WTC11 (cell line): ENCODE measurements at regions not wholly inside any gene's neighbourhood (a gene's known extent, or its start where the extent isn't known, plus 50 kb on each side); places are given as distances from the start of the nearest gene placed in this dataset.
"Not testable (repeated sequence)": the region's sequence is repeated elsewhere in the genome, so short reads cannot be mapped to it uniquely, and the experiment has no call there.

Source experiments
- ATAC-seq: fragments of 200-7000 bp; cut with Tn5 transposase; 2 replicates; pipeline ENCODE4 v1.10.0; 2021; ENCODE audit warnings: mild to moderate bottlenecking, moderate library complexity
- CTCF ChIA-PET: fragments of 300-600 bp; sonication (Branson Sonifier 250); formaldehyde crosslinking; loops from one replicate; lab custom pipeline; 2021; ENCODE audit warnings: antibody characterized with exemption; lab: Charles Lee
- POLR2A ChIA-PET: fragments of 350-600 bp; sonication (Branson Sonifier 250); formaldehyde crosslinking; loops from one replicate; lab custom pipeline; 2021; ENCODE audit warnings: antibody characterized with exemption; lab: Charles Lee
- DNase-seq: peaks from one replicate; pipeline ENCODE4 v3.0.0; 2021; ENCODE audit warnings: low spot score
- H3K27ac Mint-ChIP-seq: 2 replicates; pipeline ENCODE4 v1.8.0; 2021; ENCODE audit warnings: mixed read lengths
- H3K27me3 Mint-ChIP-seq: 2 replicates; pipeline ENCODE4 v1.8.0; 2021; ENCODE audit warnings: low read depth, mild to moderate bottlenecking, moderate library complexity, mixed read lengths
- H3K36me3 Mint-ChIP-seq: 2 replicates; pipeline ENCODE4 v1.8.0; 2021; ENCODE audit warnings: mixed read lengths
- H3K4me1 Mint-ChIP-seq: 2 replicates; pipeline ENCODE4 v1.8.0; 2022; ENCODE audit warnings: mixed read lengths
- H3K4me3 Mint-ChIP-seq: 2 replicates; pipeline ENCODE4 v1.8.0; 2021; ENCODE audit warnings: mild to moderate bottlenecking, moderate library complexity, mixed read lengths
- H3K9me3 Mint-ChIP-seq: 2 replicates; pipeline ENCODE4 v1.8.0; 2021; ENCODE audit warnings: mixed read lengths
- AFF4 ChIP-seq: sonication (generic); formaldehyde crosslinking; IDR thresholded peaks from 2 replicates; pipeline ENCODE4 v1.8.1; 2023; ENCODE audit warnings: mild to moderate bottlenecking, missing genetic modification reagents, borderline replicate concordance
- AR ChIP-seq: fragments of 250-450 bp; sonication (Bioruptor Pico); IDR thresholded peaks from 2 replicates; pipeline ENCODE4 v1.9.0; 2021; ENCODE audit warnings: mild to moderate bottlenecking
- ATF2 ChIP-seq: sonication (generic); formaldehyde crosslinking; IDR thresholded peaks from 2 replicates; pipeline ENCODE4 v1.8.1; 2022; ENCODE audit warnings: low read depth, missing genetic modification reagents, borderline replicate concordance
- ATF3 ChIP-seq: sonication (generic); formaldehyde crosslinking; conservative IDR thresholded peaks from 2 replicates; pipeline ENCODE4 v1.8.1; 2022; ENCODE audit warnings: mild to moderate bottlenecking, missing genetic modification reagents
- CBFB ChIP-seq: sonication (generic); formaldehyde crosslinking; IDR thresholded peaks from 2 replicates; pipeline ENCODE4 v1.8.1; 2022; ENCODE audit warnings: mild to moderate bottlenecking, low read depth, missing genetic modification reagents
- CREM ChIP-seq: sonication (generic); formaldehyde crosslinking; IDR thresholded peaks from 2 replicates; pipeline ENCODE4 v1.8.1; 2022; ENCODE audit warnings: mild to moderate bottlenecking, missing genetic modification reagents, moderate library complexity
- CTCF ChIP-seq: fragments of 200-600 bp; IDR thresholded peaks from 2 replicates; pipeline ENCODE4 v1.8.0; 2022; ENCODE audit warnings: antibody characterized with exemption
- E2F4 ChIP-seq: sonication (generic); formaldehyde crosslinking; IDR thresholded peaks from 2 replicates; pipeline ENCODE4 v1.8.1; 2022; ENCODE audit warnings: low read depth, mild to moderate bottlenecking, moderate library complexity, missing genetic modification reagents, borderline replicate concordance
- ESRRA ChIP-seq: sonication (generic); formaldehyde crosslinking; IDR thresholded peaks from 2 replicates; pipeline ENCODE4 v1.8.1; 2022; ENCODE audit warnings: mild to moderate bottlenecking, missing genetic modification reagents, borderline replicate concordance
- GRHL2 ChIP-seq: fragments of 250-450 bp; sonication (Bioruptor Pico); IDR thresholded peaks from 2 replicates; pipeline ENCODE4 v1.8.0; 2022; ENCODE audit warnings: mild to moderate bottlenecking, moderate library complexity; ENCODE audit not compliant: insufficient replicate concordance, severe bottlenecking
- HMGXB4 ChIP-seq: sonication (generic); formaldehyde crosslinking; IDR thresholded peaks from 2 replicates; pipeline ENCODE4 v1.8.1; 2023; ENCODE audit warnings: mild to moderate bottlenecking, moderate library complexity, missing genetic modification reagents
- IRF2 ChIP-seq: sonication (generic); formaldehyde crosslinking; IDR thresholded peaks from 2 replicates; pipeline ENCODE4 v1.8.0; 2022; ENCODE audit warnings: low read depth, missing genetic modification reagents, borderline replicate concordance
- JUN ChIP-seq: sonication (generic); formaldehyde crosslinking; IDR thresholded peaks from 2 replicates; pipeline ENCODE4 v1.8.0; 2023; ENCODE audit warnings: mild to moderate bottlenecking, missing genetic modification reagents
- NR2C2 ChIP-seq: sonication (generic); formaldehyde crosslinking; IDR thresholded peaks from 2 replicates; pipeline ENCODE4 v1.8.0; 2022; ENCODE audit warnings: mild to moderate bottlenecking, missing genetic modification reagents
- NR3C1 ChIP-seq: sonication (generic); formaldehyde crosslinking; conservative IDR thresholded peaks from 2 replicates; pipeline ENCODE4 v1.8.1; 2023; ENCODE audit warnings: low read depth, mild to moderate bottlenecking, missing genetic modification reagents
- SOX15 ChIP-seq: fragments of 250-450 bp; sonication (Bioruptor Pico); IDR thresholded peaks from 2 replicates; pipeline ENCODE4 v1.9.0; 2021; ENCODE audit warnings: mild to moderate bottlenecking
- TCF7 ChIP-seq: sonication (generic); formaldehyde crosslinking; IDR thresholded peaks from 2 replicates; pipeline ENCODE4 v1.8.0; 2022; ENCODE audit warnings: mild to moderate bottlenecking, low read depth, missing genetic modification reagents, moderate library complexity
- USF1 ChIP-seq: sonication (generic); formaldehyde crosslinking; IDR thresholded peaks from 2 replicates; pipeline ENCODE4 v1.8.0; 2022; ENCODE audit warnings: mild to moderate bottlenecking, missing genetic modification reagents
- ZNF263 ChIP-seq: sonication (generic); formaldehyde crosslinking; IDR thresholded peaks from 2 replicates; pipeline ENCODE4 v1.8.1; 2022; ENCODE audit warnings: low read depth, mild to moderate bottlenecking, moderate library complexity, missing genetic modification reagents

- H3K4me3 Mint-ChIP-seq = no peak overlapping the region
- POLR2A ChIA-PET = no interaction called here
- CTCF ChIA-PET = no interaction called here
- H3K27ac Mint-ChIP-seq = no peak overlapping the region
- H3K4me1 Mint-ChIP-seq = peaks cover 11% of the 10 kb centered on the region
- H3K27me3 Mint-ChIP-seq = no peaks in the 10 kb centered on the region; the same call in 1 of the 2 replicates
- peaks cover 20% of the 10 kb centered on the region for H3K9me3 Mint-ChIP-seq
- ATAC-seq (peak; percentile 57; the same call in 1 of the 2 replicates), DNase-seq (no peak)
- H3K36me3 Mint-ChIP-seq = no peaks in the 10 kb centered on the region
- TF ChIP-seq SOX15 (CRISPR knock-in tag) = no peak
- TF ChIP-seq CBFB (CRISPR knock-in tag) = no peak
- no peak for TF ChIP-seq JUN (CRISPR knock-in tag)
- TF ChIP-seq ATF3 (CRISPR knock-in tag) = no peak
- no peak for TF ChIP-seq HMGXB4
- TF ChIP-seq ATF2 = no peak
- no peak for TF ChIP-seq AR (CRISPR knock-in tag)
- TF ChIP-seq GRHL2 (CRISPR knock-in tag) = no peak
- no peak for TF ChIP-seq IRF2 (CRISPR knock-in tag)
- TF ChIP-seq USF1 = no peak
- no peak for TF ChIP-seq ESRRA (CRISPR knock-in tag)
- no peak for TF ChIP-seq NR2C2 (CRISPR knock-in tag)
- no peak for TF ChIP-seq ZNF263 (CRISPR knock-in tag)
- TF ChIP-seq CREM (CRISPR knock-in tag) = no peak
- TF ChIP-seq E2F4 = no peak
Measured at GRCh38 chr7:94792241-94792640, 115.2 kb upstream of the PPP1R9A start.

GRCh38 chr7:94797404-94797803 is 110.0 kb upstream of the PPP1R9A start:
- peaks cover 11% of the 10 kb centered on the region for H3K9me3 Mint-ChIP-seq
- H3K27ac Mint-ChIP-seq, CTCF ChIA-PET, POLR2A ChIA-PET, H3K36me3 Mint-ChIP-seq, ATAC-seq, H3K4me3 Mint-ChIP-seq, H3K4me1 Mint-ChIP-seq, H3K27me3 Mint-ChIP-seq, DNase-seq: not testable (repeated sequence)

GRCh38 chr7:94803821-94804220 is 103.6 kb upstream of the PPP1R9A start:
- Mint-ChIP-seq H3K4me3 (no peak overlapping the region), H3K36me3 (peaks cover 10% of the 10 kb centered on the region), H3K27ac (no peak overlapping the region), H3K4me1 (peaks cover 11% of the 10 kb centered on the region), H3K9me3 (peaks cover 27% of the 10 kb centered on the region), H3K27me3 (no peaks in the 10 kb centered on the region)
- ChIA-PET POLR2A (no interaction called here), CTCF (no interaction called here)
- DNase-seq (no peak), ATAC-seq (no peak)
- no peak for TF ChIP-seq NR3C1 (CRISPR knock-in tag)
- TF ChIP-seq CTCF = no peak
- no peak for TF ChIP-seq AFF4 (CRISPR knock-in tag)
- no peak for TF ChIP-seq TCF7 (CRISPR knock-in tag)
